ENCODE measurements at regions not wholly inside any gene's neighbourhood (a gene's known extent, or its start where the extent isn't known, plus 50 kb on each side); places are given as distances from the start of the nearest gene placed in this dataset.
"Not testable (repeated sequence)": the region's sequence is repeated elsewhere in the genome, so short reads cannot be mapped to it uniquely, and the experiment has no call there.

DNA sequence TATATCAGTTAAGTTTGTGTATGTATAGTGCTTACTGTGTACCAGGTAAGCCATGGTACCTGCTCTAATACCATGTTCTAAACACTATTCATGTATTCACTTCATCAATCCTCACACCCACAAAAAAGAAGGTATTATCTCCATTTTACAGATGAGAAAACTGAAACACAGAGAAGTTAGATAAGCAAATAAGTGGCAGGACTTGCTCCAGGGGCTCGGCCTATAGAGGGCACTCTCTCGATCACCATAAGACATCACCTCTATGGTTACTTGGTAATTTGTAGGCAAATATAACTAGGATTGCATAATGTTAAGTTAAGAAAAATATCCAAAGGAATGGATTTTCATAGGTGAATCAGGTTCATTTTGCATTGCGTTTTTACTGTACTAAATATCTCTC, 118.1 kb upstream of the FN1 start:
- no peak for DNase-seq (ENCODE audit: low spot score)

- no peak for DNase-seq (ENCODE audit: low spot score)
These were observed 116.3 kb upstream of the FN1 start for GRCh38 chr2:215552144-215552580.

DNA sequence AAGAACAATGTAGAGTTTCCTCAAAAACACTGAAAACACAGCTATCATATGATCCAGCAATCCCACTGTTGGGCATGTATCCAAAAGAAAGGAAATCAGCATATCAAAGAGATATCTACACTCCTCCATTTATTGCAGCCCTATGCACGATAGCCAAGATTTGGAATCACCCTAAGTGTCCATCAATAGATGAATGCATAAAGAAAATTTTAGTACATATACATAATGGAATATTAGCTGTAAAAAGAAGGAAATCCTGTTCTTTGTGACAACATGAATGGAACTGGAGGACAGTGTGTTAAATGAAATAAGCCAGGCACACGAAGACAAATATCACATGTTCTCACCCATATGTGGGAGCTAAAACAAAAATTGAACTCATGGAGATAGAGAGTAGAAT, 114.5 kb upstream of the FN1 start:
- no peak for DNase-seq (ENCODE audit: low spot score)

GRCh38 chr2:215548714-215549113, 112.8 kb upstream of the FN1 start:
- DNase-seq (ENCODE audit: low spot score) = no peak

DNA sequence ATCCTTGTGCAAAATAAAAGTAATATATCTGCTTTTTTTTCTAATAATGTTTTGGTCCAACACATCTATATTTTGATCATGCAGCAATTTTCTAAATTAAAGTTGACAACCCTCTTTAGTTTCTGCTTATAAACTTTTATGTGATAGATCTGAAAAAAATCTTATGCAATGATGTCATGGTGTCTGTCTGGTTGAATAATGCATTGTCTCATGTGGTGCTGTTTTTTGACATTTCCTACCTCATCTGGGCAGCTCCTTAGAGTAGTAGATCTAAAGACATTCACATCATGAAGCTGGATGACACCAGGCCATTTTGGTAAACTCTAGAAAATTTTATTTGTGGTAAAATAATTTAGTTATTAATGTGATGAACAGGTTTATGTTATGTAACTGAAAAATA, 106.8 kb upstream of the FN1 start:
- no peak for DNase-seq (ENCODE audit: low spot score)

GRCh38 chr2:215540658-215541057, 104.8 kb upstream of the FN1 start:
- DNase-seq (ENCODE audit: low spot score) = no peak

DNA sequence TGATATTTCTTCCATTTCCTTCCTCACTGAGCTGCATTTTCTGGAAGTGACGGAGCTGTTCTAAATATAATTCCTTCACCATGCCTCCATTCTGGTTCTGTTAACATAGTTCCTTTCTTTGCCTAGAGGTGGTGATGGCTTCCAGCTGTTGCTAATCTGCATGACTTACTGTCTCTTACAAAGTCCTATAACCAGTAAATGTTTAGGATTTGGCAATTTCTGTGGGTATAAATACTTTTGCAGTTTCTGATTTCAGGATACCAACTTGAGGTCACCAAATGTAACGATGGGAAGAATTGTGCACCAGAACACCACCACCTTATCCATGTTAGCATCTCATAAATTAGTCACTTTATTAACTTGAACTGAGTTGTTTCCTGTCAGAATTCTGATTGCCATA, 101.7 kb upstream of the FN1 start:
- DNase-seq (ENCODE audit: low spot score) = no peak

GRCh38 chr2:215536510-215536909, 100.6 kb upstream of the FN1 start:
- no peak for DNase-seq (ENCODE audit: low spot score)

- DNase-seq (ENCODE audit: low spot score) = no peak
These were observed 99.9 kb upstream of the FN1 start for GRCh38 chr2:215535741-215536140.

DNA sequence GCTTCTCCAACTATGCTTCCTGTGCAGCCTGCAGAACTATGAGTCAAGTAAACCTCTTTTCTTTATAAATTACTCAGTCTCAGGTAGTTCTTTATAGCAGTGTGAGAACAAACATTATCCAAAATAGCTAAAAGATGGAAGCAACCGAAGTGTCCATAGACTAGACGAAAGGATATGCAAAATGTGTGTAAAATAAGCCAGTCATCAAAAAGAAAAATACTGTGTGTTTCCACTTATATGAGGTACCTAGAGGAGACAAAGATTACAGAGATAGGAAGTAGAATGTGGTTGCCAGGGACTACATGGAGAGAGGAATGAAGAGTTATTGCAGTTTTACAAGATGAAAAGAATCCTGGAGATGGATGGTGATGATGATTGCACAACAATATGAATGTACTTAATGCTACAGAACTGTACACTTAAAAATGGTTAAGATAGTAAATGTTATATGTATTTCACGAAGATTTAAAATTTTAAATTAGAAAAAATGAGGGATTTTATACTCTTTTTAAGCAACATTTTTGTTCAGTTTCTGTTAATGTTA, 99.3 kb upstream of the FN1 start:
- no peak for DNase-seq (ENCODE audit: low spot score)

DNA sequence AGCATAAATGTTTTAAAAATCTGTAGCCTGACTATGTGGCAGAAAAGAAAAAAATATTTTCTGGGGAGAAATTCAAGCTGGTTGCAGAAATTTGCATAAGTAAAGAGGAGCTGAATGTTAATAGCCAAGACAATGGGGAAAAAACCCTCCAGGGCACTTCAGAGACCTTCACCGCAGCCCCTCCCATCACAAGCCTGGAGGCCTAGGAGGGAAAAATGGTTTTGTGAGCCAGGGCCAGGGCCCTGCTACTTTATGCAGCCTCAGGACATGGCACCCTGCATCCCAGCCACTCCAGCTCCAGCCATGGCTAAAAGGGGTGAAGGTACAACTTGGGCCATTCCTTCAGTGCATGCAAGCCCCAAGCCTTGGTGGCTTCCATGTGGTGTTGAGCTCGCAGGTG, 97.8 kb upstream of the FN1 start:
- DNase-seq (ENCODE audit: low spot score) = not testable (repeated sequence)

DNA sequence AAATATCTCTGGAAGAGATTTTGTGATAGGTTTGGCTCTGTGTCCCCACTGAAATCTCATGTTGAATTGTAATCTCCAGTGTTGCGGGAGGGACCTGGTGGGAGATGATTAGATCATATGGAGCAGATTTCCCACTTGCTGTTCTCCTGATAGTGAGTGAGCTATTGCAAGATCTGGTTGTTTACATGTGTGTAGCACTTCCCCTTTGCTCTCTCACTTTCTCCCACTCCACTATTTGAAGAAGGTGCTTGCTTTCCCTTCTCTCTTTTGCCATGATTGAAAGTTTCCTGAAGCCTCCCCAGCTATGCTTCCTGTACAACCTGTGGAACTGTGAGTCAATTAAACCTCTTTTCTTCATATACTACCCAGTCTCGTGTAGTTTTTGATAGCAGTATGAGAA, 97.0 kb upstream of the FN1 start:
- DNase-seq (ENCODE audit: low spot score) = no peak

GRCh38 chr2:215531284-215531683, 95.4 kb upstream of the FN1 start:
- no peak for DNase-seq (ENCODE audit: low spot score)

- DNase-seq (ENCODE audit: low spot score) = no peak
These were observed 94.5 kb upstream of the FN1 start for GRCh38 chr2:215530191-215530968.

DNA sequence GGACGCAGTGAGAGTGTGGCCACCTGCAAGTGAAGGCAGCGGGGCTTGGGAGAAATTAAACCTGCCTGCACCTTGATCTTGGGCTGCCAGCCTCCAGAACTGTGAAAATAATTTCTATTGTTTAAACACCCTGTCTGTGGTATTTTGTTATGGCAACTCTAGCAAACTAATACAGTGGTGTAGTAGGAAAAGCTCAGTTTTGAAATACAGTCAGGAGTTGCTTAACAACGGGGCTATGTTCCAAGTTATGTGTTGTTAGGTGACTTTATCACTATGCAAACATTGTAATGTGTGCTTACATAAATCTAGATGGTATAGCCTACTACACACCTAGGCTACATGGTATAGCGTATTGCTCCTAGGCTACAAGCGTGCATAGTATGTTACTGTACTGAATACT, 93.4 kb upstream of the FN1 start:
- no peak for DNase-seq (ENCODE audit: low spot score)

GRCh38 chr2:215528555-215528954, 92.7 kb upstream of the FN1 start:
- DNase-seq (ENCODE audit: low spot score) = no peak

GRCh38 chr2:215527736-215528135, 91.9 kb upstream of the FN1 start:
- no peak for DNase-seq (ENCODE audit: low spot score)

GRCh38 chr2:215526341-215526740, 90.5 kb upstream of the FN1 start:
- no peak for DNase-seq (ENCODE audit: low spot score)

DNA sequence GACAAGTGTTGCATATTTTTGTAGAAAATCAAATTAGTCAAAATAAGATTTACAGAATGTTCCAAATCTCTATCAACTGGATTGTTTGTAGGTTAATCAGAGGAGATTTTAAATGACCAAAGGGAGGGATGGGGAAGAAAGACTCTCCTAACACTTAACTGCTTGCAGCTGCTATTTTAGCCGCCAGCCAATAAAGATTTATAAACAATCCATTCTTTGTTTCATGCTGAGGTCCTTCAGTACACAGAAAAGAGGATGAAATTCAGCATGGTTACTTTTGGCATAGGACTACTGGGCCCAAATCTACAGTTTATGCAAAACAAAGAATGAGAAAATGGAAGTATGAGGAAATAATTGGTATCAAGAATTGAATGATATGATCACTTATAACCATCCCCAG, 86.4 kb upstream of the FN1 start:
- DNase-seq (ENCODE audit: low spot score) = no peak

DNA sequence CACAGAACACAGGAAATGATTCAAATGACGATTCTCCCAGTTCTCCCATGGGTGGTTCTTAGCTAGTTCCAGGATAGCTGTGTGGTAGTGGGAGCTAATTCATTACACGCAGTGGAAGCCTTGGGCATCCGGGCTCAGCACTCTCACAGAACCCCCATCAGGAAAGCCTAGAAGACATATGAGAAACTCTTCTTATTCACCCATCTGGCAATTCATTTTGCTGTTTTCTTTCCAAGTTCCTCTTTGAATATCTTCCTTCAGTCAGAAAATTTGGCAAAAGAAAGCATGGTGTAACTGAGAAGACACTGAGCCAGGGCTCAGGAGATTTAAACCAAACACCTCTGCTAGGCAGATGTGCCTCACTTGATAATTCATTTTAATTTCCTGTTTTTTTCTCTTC, 85.2 kb upstream of the FN1 start:
- DNase-seq (ENCODE audit: low spot score) = no peak

DNA sequence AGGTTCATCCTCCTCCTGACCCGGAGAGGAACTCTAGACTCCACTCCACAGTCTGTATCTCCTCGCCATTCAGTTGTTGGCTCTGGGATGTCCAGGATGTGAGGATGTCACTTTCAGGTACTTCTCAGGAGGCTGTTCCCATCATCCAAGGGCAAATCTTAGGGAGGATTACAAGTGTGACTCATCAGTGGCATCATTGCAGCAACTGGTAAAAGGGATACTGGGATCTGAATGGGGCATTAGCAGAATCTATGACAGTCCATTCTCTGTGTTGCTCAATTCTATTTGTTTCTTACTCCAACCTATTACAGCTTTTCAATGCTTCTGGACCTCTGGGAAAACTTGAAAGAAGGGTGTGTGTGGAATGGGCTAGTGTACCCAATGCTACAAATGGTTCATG, 81.5 kb upstream of the FN1 start:
- no peak for DNase-seq (ENCODE audit: low spot score)

- no peak for DNase-seq (ENCODE audit: low spot score)
These were observed 78.6 kb upstream of the FN1 start for GRCh38 chr2:215514516-215514915.

DNA sequence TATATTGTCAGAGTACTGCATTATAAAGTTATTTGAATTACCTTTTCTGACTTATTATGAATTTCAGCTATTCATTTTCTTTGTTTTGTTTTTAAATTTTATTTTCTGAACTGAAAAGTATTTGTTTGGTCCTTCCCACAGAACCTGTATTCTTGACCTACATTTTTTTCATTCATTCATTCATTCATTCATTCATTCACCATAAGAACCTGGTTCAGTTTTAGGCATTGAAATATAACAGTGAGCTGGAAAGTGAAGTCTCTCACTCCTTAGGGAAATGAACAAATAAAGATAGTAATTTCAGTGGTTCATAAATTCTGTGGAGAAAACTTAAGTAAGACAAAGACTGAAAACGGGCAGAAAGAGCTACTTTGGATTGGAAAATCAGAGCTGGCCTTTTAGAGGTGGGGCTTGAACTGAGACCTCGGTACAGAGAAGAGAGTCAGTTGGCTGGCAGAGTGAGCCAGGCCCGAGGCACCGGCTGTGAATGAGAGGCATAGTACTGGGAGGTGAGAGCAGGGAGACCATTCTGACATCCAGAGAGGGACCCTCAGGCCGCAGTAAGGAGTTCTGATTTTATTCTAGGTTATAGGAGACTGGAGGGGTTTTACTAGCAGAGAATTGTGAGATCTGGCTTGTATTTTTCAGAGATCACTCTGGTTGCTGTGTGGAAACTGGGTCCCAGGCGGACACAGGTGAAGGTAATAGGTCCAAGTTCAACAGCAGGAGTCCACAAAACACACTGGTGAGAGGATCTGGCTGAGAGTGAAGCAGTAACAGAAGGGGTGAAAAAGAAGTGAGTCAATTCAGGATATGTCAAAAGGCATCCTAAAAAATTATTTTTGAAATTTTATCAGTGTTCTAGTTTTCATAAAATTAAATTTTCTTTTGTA, 75.8 kb upstream of the FN1 start:
- DNase-seq (ENCODE audit: low spot score) = no peak

Measured in SK-N-DZ (cell line).